ENCODE measurements at regions not wholly inside any gene's neighbourhood (a gene's known extent, or its start where the extent isn't known, plus 50 kb on each side); places are given as distances from the start of the nearest gene placed in this dataset.
"Not testable (repeated sequence)": the region's sequence is repeated elsewhere in the genome, so short reads cannot be mapped to it uniquely, and the experiment has no call there.

GRCh38 chr13:24622481-24623148 lies 57.6 kb upstream of the ATP12A start:
- not testable (repeated sequence) for TF ChIP-seq CTCF, POLR2A (IDR thresholded peaks at IDR 0.05)

Measured in gastroesophageal sphincter (tissue), 3 donors.